Heart right ventricle (tissue), 16 donors: ENCODE measurements at regions not wholly inside any gene's neighbourhood (a gene's known extent, or its start where the extent isn't known, plus 50 kb on each side); places are given as distances from the start of the nearest gene placed in this dataset.

ENCODE experiments used
- ATAC-seq, 8 donors: fragments of 200-7000 bp; cut with Tn5 transposase; one replicate each; pipeline ENCODE4 v1.9.1; 2020; ENCODE audit warnings: mild to moderate bottlenecking in 8 of 8, moderate library complexity in 8 of 8, moderate number of reproducible peaks in 1 of 8
- DNase-seq, 2 donors: peaks; one replicate each; pipeline ENCODE4 v3.0.0-alpha.2; 2020
- H3K27ac ChIP-seq, 10 donors: fragments of 200-600 bp; sonication (generic) in 2 of 10; one replicate each; pipeline versions ENCODE4 v1.5.0 to v1.8.0; 2020 to 2022; ENCODE audit warnings: mild to moderate bottlenecking in 3 of 10
- H3K27me3 ChIP-seq, 7 donors: fragments of 200-600 bp; one replicate each; pipeline ENCODE4 v1.8.0; 2021 to 2022; ENCODE audit warnings: mild to moderate bottlenecking in 2 of 7
- H3K36me3 ChIP-seq, 9 donors: fragments of 200-600 bp; sonication (generic) in 1 of 9; one replicate each; pipeline versions ENCODE4 v1.5.0 to v1.8.0; 2020 to 2022; ENCODE audit warnings: mild to moderate bottlenecking in 2 of 9
- H3K4me1 ChIP-seq, 9 donors: fragments of 200-600 bp; sonication (generic) in 1 of 9; one replicate each; pipeline versions ENCODE4 v1.5.0 to v1.8.0; 2020 to 2022; ENCODE audit warnings: mild to moderate bottlenecking in 4 of 9
- H3K4me3 ChIP-seq, 10 donors: fragments of 200-600 bp; sonication (generic) in 2 of 10; one replicate each; pipeline versions ENCODE4 v1.5.0 to v1.8.0; 2020 to 2022; ENCODE audit warnings: mild to moderate bottlenecking in 7 of 10, moderate library complexity in 2 of 10
- H3K9me3 ChIP-seq, 11 donors: fragments of 200-600 bp in 10 of 11; sonication (generic) in 2 of 11; one replicate each; pipeline versions ENCODE4 v1.5.0 to v1.8.0; 2013 to 2022; ENCODE audit warnings: mild to moderate bottlenecking in 2 of 11, control low read depth in 1 of 11, moderate library complexity in 1 of 11
- CTCF ChIP-seq, 9 donors: fragments of 200-600 bp; sonication (generic) in 2 of 9; IDR thresholded peaks; one replicate each; pipeline versions ENCODE4 v1.5.0 to v1.8.0; 2021 to 2022; ENCODE audit warnings: antibody characterized with exemption in 9 of 9, mild to moderate bottlenecking in 5 of 9, moderate library complexity in 1 of 9
- WGBS, 2 donors: extraction: QIAGEN DNeasy Blood & Tissue Kit; methylation state at CpG; one replicate each; pipeline ENCODE4 v1.1.7; 2013; ENCODE audit warnings: inconsistent platforms in 1 of 2; 5-methylcytosine and 5-hydroxymethylcytosine counted together
- intact Hi-C, 10 donors: fragments of 100-400 bp; cut with DNase I; formaldehyde crosslinking; loops; one replicate each; pipeline versions ENCODE4 v1.11.1 to v1.14.2; 2022
- donor health status: Arrhythmogenic right ventricular cardiomyopathy.
- donor health status: ischemic (EF 13 %, LVEDD 7.1; RV severe dilation, severe dysfunction).
- donor health status: healthy with polysubstance abuse.
- donor health status: DM: no; HTN: yes; CAD: no.
- donor health status: DM: no; HTN: no; CAD: no.
- donor health status: ischemic (EF 25% LVEDD 6.9; RV normal size, moderate dysfunction).
- donor health status: ischemic (EF 25% LVEDD 5.7; RV mildly dilated, moderate dysfunction).
- donor health status: healthy.
- donor health status: DM: yes; HTN: yes; CAD: no.
- donor health status: Ischemic cardiomyopathy.
- donor health status: ischemic (EF 35%, LVEDD 5.7; RV mildly dilated, moderate dysfunction).
- donor health status: nonischemic (EF 11% LVEDD 7.7; RV severe dilation, severe dysfunction).
- donor health status: DM: yes; HTN: yes; CAD: no.
- donor health status: PGD.
- donor health status: ischemic (EF 29% LVEDD 5.4; RV normal size, mild dysfunction).
- donor health status: nonischemic (EF 23%, LVEDD 6.1; RV moderate dilation, normal function).

GRCh38 chr2:12302691-12303090 is 414.0 kb upstream of the TRIB2 start:
- Histone ChIP-seq H3K4me3 (no peak overlapping the region), H3K9me3 (no peaks in the 10 kb centered on the region), H3K27me3 (no peaks in the 10 kb centered on the region), H3K27ac (no peak overlapping the region), H3K36me3 (no peaks in the 10 kb centered on the region), H3K4me1 (peaks cover 0 to 22% (median 9%) of the 10 kb centered on the region in 9 donors)
- no peak for ATAC-seq
- DNase-seq = no peak
- TF ChIP-seq CTCF (IDR thresholded peaks at IDR 0.05) = no peak
- intact Hi-C loops = no loop called here
- 98% methylated on average over 3 of the region's 3 CpGs for WGBS, 2 donors

- ATAC-seq = no peak
- 84 to 92% methylated on average over 7 of the region's 7 CpGs for WGBS, 2 donors
- intact Hi-C loops = no loop called here
These were observed 413.3 kb upstream of the TRIB2 start for GRCh38 chr2:12303181-12304030.

GRCh38 chr2:12304564-12305171 is 412.1 kb upstream of the TRIB2 start:
- no peak overlapping the region for H3K4me3 ChIP-seq
- no peaks in the 10 kb centered on the region for H3K27me3 ChIP-seq
- no peak for TF ChIP-seq CTCF (IDR thresholded peaks at IDR 0.05)
- H3K36me3 ChIP-seq = no peaks in the 10 kb centered on the region
- peaks cover 0 to 22% (median 9%) of the 10 kb centered on the region in 9 donors for H3K4me1 ChIP-seq
- H3K27ac ChIP-seq = no peak overlapping the region
- H3K9me3 ChIP-seq = no peaks in the 10 kb centered on the region
- ATAC-seq (peak in 3 of 8 donors; percentile 24 to 48 (median 37)), DNase-seq (no peak)
- WGBS, 2 donors = 58 to 62% methylated on average over 2 of the region's 2 CpGs
- intact Hi-C loops = no loop called here

More at GRCh38 chr2:12303181-12304030, 413.3 kb upstream of the TRIB2 start:
- no peak for DNase-seq
- Histone ChIP-seq H3K4me1 (peaks cover 0 to 22% (median 9%) of the 10 kb centered on the region in 9 donors), H3K9me3 (no peaks in the 10 kb centered on the region), H3K27ac (no peak overlapping the region), H3K36me3 (no peaks in the 10 kb centered on the region), H3K4me3 (no peak overlapping the region), H3K27me3 (no peaks in the 10 kb centered on the region)
- TF ChIP-seq CTCF (IDR thresholded peaks at IDR 0.05) = no peak

- Histone ChIP-seq H3K27ac (no peak overlapping the region), H3K4me1 (peaks cover 0 to 11% (median 0%) of the 10 kb centered on the region in 9 donors), H3K4me3 (no peak overlapping the region), H3K36me3 (no peaks in the 10 kb centered on the region), H3K27me3 (no peaks in the 10 kb centered on the region), H3K9me3 (no peaks in the 10 kb centered on the region)
- no peak for TF ChIP-seq CTCF (IDR thresholded peaks at IDR 0.05)
- 69 to 74% methylated on average over 2 of the region's 2 CpGs for WGBS, 2 donors
- DNase-seq (no peak), ATAC-seq (no peak)
- intact Hi-C loops = no loop called here
These were observed 410.8 kb upstream of the TRIB2 start for GRCh38 chr2:12305931-12306330.
